GM13977 (cell line): ENCODE measurements at regions not wholly inside any gene's neighbourhood (a gene's known extent, or its start where the extent isn't known, plus 50 kb on each side); places are given as distances from the start of the nearest gene placed in this dataset.
A peak's percentile ranks its signal among the peaks of the same experiment; 100 is the strongest.
"Not testable (repeated sequence)": the region's sequence is repeated elsewhere in the genome, so short reads cannot be mapped to it uniquely, and the experiment has no call there.

Experiments
- DNase-seq: peaks from one replicate; pipeline ENCODE4 v3.0.0; 2012; ENCODE audit warnings: low spot score
- CTCF ChIP-seq: IDR thresholded peaks from 2 replicates; pipeline ENCODE4 v1.5.1; 2012; ENCODE audit warnings: mild to moderate bottlenecking, control low read depth; ENCODE audit not compliant: insufficient read depth; ENCODE audit errors: extremely low read depth, missing control alignments
- in situ Hi-C: fragments of 300-500 bp; cut with MboI; formaldehyde crosslinking; loops from one replicate; pipeline ENCODE4 v1.12.0; 2022; ENCODE audit warnings: low sequenced_read_pairs, low pct_unique_long_range_greater_than_20kb, mixed read lengths, inconsistent platforms; ENCODE audit not compliant: unreplicated experiment

GRCh38 chr4:160117686-160118085 is 1014.8 kb downstream of the RAPGEF2 start:
- in situ Hi-C loops: no loop called here
- TF ChIP-seq CTCF: no peak
- DNase-seq: no peak

DNA sequence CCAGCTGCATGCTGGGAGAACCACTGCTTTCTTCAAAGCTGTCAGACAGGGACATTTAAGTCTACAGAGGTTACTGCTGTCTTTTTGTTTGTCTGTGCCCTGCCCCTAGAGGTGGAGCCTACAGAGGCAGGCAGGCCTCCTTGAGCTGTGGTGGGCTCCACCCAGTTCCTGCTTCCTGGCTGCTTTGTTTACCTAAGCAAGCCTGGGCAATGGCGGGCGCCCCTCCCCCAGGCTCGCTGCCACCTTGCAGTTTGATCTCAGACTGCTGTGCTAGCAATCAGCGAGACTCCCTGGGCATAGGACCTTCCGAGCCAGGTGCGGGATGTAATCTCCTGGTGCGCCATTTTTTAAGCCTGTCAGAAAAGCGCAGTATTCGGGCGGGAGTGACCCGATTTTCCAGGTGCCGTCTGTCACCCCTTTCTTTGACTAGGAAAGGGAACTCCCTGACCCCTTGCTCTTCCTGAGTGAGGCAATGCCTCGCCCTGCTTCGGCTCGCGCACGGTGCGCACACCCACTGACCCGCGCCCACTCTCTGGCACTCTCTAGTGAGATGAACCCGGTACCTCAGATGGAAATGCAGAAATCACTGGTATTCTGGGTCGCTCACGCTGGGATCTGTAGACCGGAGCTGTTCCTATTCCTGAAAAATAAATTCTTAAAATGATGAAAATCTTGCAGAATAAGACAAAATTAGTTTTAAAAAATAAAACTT is 1022.9 kb downstream of the RAPGEF2 start:
- in situ Hi-C loops, DNase-seq: not testable (repeated sequence)

- in situ Hi-C loops: no loop called here
- TF ChIP-seq CTCF: no peak
- DNase-seq: no peak
These were observed 1024.3 kb downstream of the RAPGEF2 start for GRCh38 chr4:160127211-160127610.

- in situ Hi-C loops: no loop called here
- DNase-seq: no peak
- TF ChIP-seq CTCF: no peak
These were observed 1026.6 kb downstream of the RAPGEF2 start for GRCh38 chr4:160129439-160129838.

GRCh38 chr4:160136021-160136420 is 1033.1 kb downstream of the RAPGEF2 start:
- in situ Hi-C loops: no loop called here
- no peak for DNase-seq
- no peak for TF ChIP-seq CTCF

DNA sequence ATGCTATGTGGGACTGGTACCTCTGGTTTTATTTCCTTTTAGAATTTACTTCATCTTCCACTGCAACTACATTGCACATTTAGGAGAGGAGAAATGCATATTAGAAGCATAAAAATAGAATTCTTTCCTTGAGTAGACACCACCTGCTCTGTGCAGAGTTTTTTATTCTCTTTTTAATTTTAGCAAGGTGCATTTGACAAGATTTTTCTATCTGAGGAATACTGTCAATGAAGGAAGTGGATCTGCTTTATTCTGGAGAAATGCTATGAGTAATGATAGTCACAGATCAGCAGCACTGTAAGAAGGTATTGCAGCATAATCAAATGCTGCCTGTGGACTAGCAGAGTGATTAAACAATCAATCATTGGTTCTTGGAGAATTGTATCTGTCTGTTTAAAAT is 1038.3 kb downstream of the RAPGEF2 start:
- no peak for TF ChIP-seq CTCF
- in situ Hi-C loops: no loop called here
- no peak for DNase-seq

- TF ChIP-seq CTCF: no peak
- DNase-seq: peak; percentile 57
- in situ Hi-C loops: no loop called here
These were observed 1039.7 kb downstream of the RAPGEF2 start for GRCh38 chr4:160142579-160142978.
